Loucy (cell line): ENCODE measurements at regions not wholly inside any gene's neighbourhood (a gene's known extent, or its start where the extent isn't known, plus 50 kb on each side); places are given as distances from the start of the nearest gene placed in this dataset.

Source experiments
- EZH2phosphoT487 ChIP-seq: fragments of 200-600 bp; IDR thresholded peaks from 2 replicates; pipeline ENCODE4 v1.6.1; 2018; ENCODE audit warnings: antibody characterized with exemption, mild to moderate bottlenecking, moderate library complexity, borderline replicate concordance
- TF ChIP-seq, protein P1 (sequence below): fragments of 200-600 bp; sonication (generic); conservative IDR thresholded peaks from 2 replicates; pipeline ENCODE4 v1.5.1; 2014; ENCODE audit warnings: mild to moderate bottlenecking, antibody characterized with exemption, low read length

DNA sequence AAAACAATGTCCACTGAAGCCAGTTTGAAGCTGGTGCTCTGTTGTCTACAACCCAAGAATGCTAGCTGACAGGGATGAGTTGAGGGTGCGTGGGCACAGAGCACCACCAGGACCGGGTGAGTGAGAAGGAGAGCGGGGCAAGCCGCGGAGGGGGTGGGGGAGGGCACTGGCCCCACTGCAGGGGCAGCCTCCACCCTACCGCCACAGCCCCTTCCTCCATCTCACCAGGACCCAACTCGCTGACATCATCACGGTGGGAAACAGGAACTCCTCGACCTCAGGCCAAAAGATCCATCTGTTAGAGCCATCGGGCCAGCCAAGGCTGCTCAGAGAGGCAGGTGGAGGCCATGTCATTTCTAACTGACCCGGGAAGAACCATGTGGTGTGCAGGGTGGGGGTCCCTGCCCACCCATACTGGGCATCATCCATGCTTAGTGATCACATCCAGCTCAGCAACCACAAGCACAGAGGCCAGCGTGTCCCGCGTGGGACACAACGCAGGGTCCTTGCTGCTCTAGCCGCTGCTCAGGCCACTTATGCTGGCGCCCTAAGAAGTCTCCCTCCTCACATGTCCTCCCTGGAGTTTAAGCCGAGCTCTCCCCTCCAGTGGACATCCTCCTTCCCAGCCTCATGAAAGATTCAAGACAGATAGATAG, 57.6 kb upstream of the GATA2 start:
- TF ChIP-seq, protein P1, sequence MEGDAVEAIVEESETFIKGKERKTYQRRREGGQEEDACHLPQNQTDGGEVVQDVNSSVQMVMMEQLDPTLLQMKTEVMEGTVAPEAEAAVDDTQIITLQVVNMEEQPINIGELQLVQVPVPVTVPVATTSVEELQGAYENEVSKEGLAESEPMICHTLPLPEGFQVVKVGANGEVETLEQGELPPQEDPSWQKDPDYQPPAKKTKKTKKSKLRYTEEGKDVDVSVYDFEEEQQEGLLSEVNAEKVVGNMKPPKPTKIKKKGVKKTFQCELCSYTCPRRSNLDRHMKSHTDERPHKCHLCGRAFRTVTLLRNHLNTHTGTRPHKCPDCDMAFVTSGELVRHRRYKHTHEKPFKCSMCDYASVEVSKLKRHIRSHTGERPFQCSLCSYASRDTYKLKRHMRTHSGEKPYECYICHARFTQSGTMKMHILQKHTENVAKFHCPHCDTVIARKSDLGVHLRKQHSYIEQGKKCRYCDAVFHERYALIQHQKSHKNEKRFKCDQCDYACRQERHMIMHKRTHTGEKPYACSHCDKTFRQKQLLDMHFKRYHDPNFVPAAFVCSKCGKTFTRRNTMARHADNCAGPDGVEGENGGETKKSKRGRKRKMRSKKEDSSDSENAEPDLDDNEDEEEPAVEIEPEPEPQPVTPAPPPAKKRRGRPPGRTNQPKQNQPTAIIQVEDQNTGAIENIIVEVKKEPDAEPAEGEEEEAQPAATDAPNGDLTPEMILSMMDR = no peak
- TF ChIP-seq EZH2phosphoT487 = no peak
